ENCODE measurements at regions not wholly inside any gene's neighbourhood (a gene's known extent, or its start where the extent isn't known, plus 50 kb on each side); places are given as distances from the start of the nearest gene placed in this dataset.

- TF ChIP-seq CTCF (IDR thresholded peaks at IDR 0.05) (no peak), POLR2A (IDR thresholded peaks at IDR 0.05) (no peak), POLR2AphosphoS5 (IDR thresholded peaks at IDR 0.05) (no peak)
These were observed 61.8 kb upstream of the CDC42EP3 start for GRCh38 chr2:37733251-37733650.

Data from prostate gland (tissue), 2 donors.